ENCODE measurements at regions not wholly inside any gene's neighbourhood (a gene's known extent, or its start where the extent isn't known, plus 50 kb on each side); places are given as distances from the start of the nearest gene placed in this dataset.

GRCh38 chr2:15094161-15094560 is 461.6 kb downstream of the LRATD1 start:
- H3K9me3 Mint-ChIP-seq, result no peaks in the 10 kb centered on the region
- no peak for ATAC-seq
- no peaks in the 10 kb centered on the region for H3K36me3 Mint-ChIP-seq
- H3K27ac Mint-ChIP-seq, result no peak overlapping the region
- no peak for DNase-seq (ENCODE audit: low spot score in 2 of 2)

GRCh38 chr2:15096873-15097272 is 464.3 kb downstream of the NBAS start:
- H3K27ac Mint-ChIP-seq, result no peak overlapping the region
- ATAC-seq, result no peak
- H3K36me3 Mint-ChIP-seq, result no peaks in the 10 kb centered on the region
- H3K9me3 Mint-ChIP-seq, result no peaks in the 10 kb centered on the region
- DNase-seq (ENCODE audit: low spot score in 2 of 2), result no peak

- peaks cover 5 to 12% of the 10 kb centered on the region in 2 donors for H3K36me3 Mint-ChIP-seq
- H3K9me3 Mint-ChIP-seq, result peaks cover 14 to 20% of the 10 kb centered on the region in 2 donors
- ATAC-seq (no peak), DNase-seq (ENCODE audit: low spot score in 2 of 2) (no peak)
- no peak overlapping the region for H3K27ac Mint-ChIP-seq
These were observed 454.0 kb downstream of the NBAS start for GRCh38 chr2:15107137-15107536.

GRCh38 chr2:15111718-15112117 is 449.4 kb downstream of the NBAS start:
- Mint-ChIP-seq H3K36me3 (peaks cover 12 to 18% of the 10 kb centered on the region in 2 donors), H3K27ac (peak overlapping the region in 1 of 2 donors; percentile 85), H3K9me3 (peaks cover 13 to 21% of the 10 kb centered on the region in 2 donors)
- ATAC-seq (no peak), DNase-seq (ENCODE audit: low spot score in 2 of 2) (no peak)

GRCh38 chr2:15112216-15112615 is 448.9 kb downstream of the NBAS start:
- Mint-ChIP-seq H3K9me3 (peaks cover 13 to 21% of the 10 kb centered on the region in 2 donors), H3K27ac (peak overlapping the region in 1 of 2 donors; percentile 85), H3K36me3 (peaks cover 12 to 18% of the 10 kb centered on the region in 2 donors)
- ATAC-seq (no peak), DNase-seq (ENCODE audit: low spot score in 2 of 2) (no peak)

GRCh38 chr2:15115776-15116175 is 445.4 kb downstream of the NBAS start:
- Mint-ChIP-seq H3K36me3 (peaks cover 12 to 14% of the 10 kb centered on the region in 2 donors), H3K27ac (no peak overlapping the region), H3K9me3 (peaks cover 10 to 18% of the 10 kb centered on the region in 2 donors)
- no peak for ATAC-seq
- DNase-seq (ENCODE audit: low spot score in 2 of 2), result no peak

GRCh38 chr2:15116830-15117229 is 444.3 kb downstream of the NBAS start:
- no peak for DNase-seq (ENCODE audit: low spot score in 2 of 2)
- Mint-ChIP-seq H3K36me3 (peaks cover 6 to 12% of the 10 kb centered on the region in 2 donors), H3K27ac (no peak overlapping the region), H3K9me3 (peaks cover 5 to 14% of the 10 kb centered on the region in 2 donors)
- no peak for ATAC-seq

Measured in activated naive CD4-positive, alpha-beta T cell treated with anti-CD3 and anti-CD28 coated beads, Interleukin-2, amount 50 U/mL, for 72 hours (primary cell).